ENCODE measurements at regions not wholly inside any gene's neighbourhood (a gene's known extent, or its start where the extent isn't known, plus 50 kb on each side); places are given as distances from the start of the nearest gene placed in this dataset.
"Not testable (repeated sequence)": the region's sequence is repeated elsewhere in the genome, so short reads cannot be mapped to it uniquely, and the experiment has no call there.

GRCh38 chr13:54597540-54598088 lies 1569.0 kb downstream of the OLFM4 start:
- H3K4me3 ChIP-seq (ENCODE audit: low read depth, low read length), result no peak overlapping the region
- no peak for TF ChIP-seq CTCF (conservative IDR thresholded peaks at IDR 0.05; ENCODE audit: low read depth, low read length)
- no peak for DNase-seq (ENCODE audit: low read depth)

GRCh38 chr13:54599413-54599812 lies 1570.8 kb downstream of the OLFM4 start:
- no peak for DNase-seq (ENCODE audit: low read depth)
- H3K4me3 ChIP-seq (ENCODE audit: low read depth, low read length), result no peak overlapping the region

GRCh38 chr13:54606944-54607343 lies 1578.3 kb downstream of the OLFM4 start:
- H3K4me3 ChIP-seq (ENCODE audit: low read depth, low read length), result no peak overlapping the region
- no peak for TF ChIP-seq CTCF (conservative IDR thresholded peaks at IDR 0.05; ENCODE audit: low read depth, low read length)

More at GRCh38 chr13:54599413-54599812, 1570.8 kb downstream of the OLFM4 start:
- no peak for TF ChIP-seq CTCF (conservative IDR thresholded peaks at IDR 0.05; ENCODE audit: low read depth, low read length)

GRCh38 chr13:54607421-54607820 lies 1578.8 kb downstream of the OLFM4 start:
- no peak overlapping the region for H3K4me3 ChIP-seq (ENCODE audit: low read depth, low read length)
- DNase-seq (ENCODE audit: low read depth), result no peak
- TF ChIP-seq CTCF (conservative IDR thresholded peaks at IDR 0.05; ENCODE audit: low read depth, low read length), result no peak

More at GRCh38 chr13:54606944-54607343, 1578.3 kb downstream of the OLFM4 start:
- no peak for DNase-seq (ENCODE audit: low read depth)

- no peak for DNase-seq (ENCODE audit: low read depth)
- no peak for TF ChIP-seq CTCF (conservative IDR thresholded peaks at IDR 0.05; ENCODE audit: low read depth, low read length)
These were observed 1582.8 kb downstream of the OLFM4 start for GRCh38 chr13:54611390-54611789.

GRCh38 chr13:54614726-54615125 lies 1586.1 kb downstream of the OLFM4 start:
- no peak for DNase-seq (ENCODE audit: low read depth)
- no peak for TF ChIP-seq CTCF (conservative IDR thresholded peaks at IDR 0.05; ENCODE audit: low read depth, low read length)
- H3K4me3 ChIP-seq (ENCODE audit: low read depth, low read length), result no peak overlapping the region

More at GRCh38 chr13:54611390-54611789, 1582.8 kb downstream of the OLFM4 start:
- H3K4me3 ChIP-seq (ENCODE audit: low read depth, low read length), result no peak overlapping the region

GRCh38 chr13:54626504-54626903 lies 1597.9 kb downstream of the OLFM4 start:
- H3K4me3 ChIP-seq (ENCODE audit: low read depth, low read length); DNase-seq (ENCODE audit: low read depth): not testable (repeated sequence)

Measured in epithelial cell of proximal tubule (primary cell).